Kidney epithelial cell (primary cell): ENCODE measurements at regions not wholly inside any gene's neighbourhood (a gene's known extent, or its start where the extent isn't known, plus 50 kb on each side); places are given as distances from the start of the nearest gene placed in this dataset.

Experiments
- DNase-seq: peaks from one replicate; pipeline ENCODE4 v3.0.0-alpha.2; 2010; ENCODE audit warnings: low read depth
- H3K27me3 ChIP-seq: 2 replicates; pipeline ENCODE4 v1.6.0; 2011; ENCODE audit warnings: low read length; ENCODE audit not compliant: control insufficient read depth, insufficient read depth
- H3K36me3 ChIP-seq: 2 replicates; pipeline ENCODE4 v1.5.1; 2011; ENCODE audit warnings: low read length; ENCODE audit not compliant: control insufficient read depth, insufficient read depth
- H3K4me3 ChIP-seq: 2 replicates; pipeline ENCODE4 v1.5.1; 2011; ENCODE audit warnings: low read depth, mild to moderate bottlenecking, control low read depth, low read length
- TF ChIP-seq, protein P1 (sequence below): IDR thresholded peaks from 2 replicates; pipeline ENCODE4 v1.5.1; 2011; ENCODE audit warnings: mild to moderate bottlenecking, moderate library complexity, low read length, control low read depth, inconsistent platforms; ENCODE audit not compliant: insufficient read depth, poor library complexity, severe bottlenecking

DNA sequence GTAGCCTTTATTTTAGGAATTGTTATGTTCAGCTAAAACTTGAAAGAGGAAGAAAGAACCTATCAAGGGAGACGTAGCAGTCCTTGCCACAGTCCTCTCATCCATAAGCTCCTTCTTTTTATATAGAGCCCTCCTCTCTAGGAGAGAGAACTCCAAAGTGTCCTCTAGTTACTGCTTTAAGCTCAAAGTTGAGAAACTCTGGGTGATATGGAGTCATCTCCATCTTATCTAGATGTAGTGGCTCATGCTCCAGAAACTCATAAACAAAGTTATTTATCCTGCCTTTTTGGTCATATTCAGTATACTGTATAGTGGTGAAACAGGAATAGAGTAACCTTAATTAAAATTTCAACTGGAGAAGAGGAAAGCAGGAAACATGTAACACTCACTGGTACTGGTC is 90.4 kb upstream of the ATF7IP start:
- TF ChIP-seq, protein P1, sequence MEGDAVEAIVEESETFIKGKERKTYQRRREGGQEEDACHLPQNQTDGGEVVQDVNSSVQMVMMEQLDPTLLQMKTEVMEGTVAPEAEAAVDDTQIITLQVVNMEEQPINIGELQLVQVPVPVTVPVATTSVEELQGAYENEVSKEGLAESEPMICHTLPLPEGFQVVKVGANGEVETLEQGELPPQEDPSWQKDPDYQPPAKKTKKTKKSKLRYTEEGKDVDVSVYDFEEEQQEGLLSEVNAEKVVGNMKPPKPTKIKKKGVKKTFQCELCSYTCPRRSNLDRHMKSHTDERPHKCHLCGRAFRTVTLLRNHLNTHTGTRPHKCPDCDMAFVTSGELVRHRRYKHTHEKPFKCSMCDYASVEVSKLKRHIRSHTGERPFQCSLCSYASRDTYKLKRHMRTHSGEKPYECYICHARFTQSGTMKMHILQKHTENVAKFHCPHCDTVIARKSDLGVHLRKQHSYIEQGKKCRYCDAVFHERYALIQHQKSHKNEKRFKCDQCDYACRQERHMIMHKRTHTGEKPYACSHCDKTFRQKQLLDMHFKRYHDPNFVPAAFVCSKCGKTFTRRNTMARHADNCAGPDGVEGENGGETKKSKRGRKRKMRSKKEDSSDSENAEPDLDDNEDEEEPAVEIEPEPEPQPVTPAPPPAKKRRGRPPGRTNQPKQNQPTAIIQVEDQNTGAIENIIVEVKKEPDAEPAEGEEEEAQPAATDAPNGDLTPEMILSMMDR: no peak
- H3K27me3 ChIP-seq: no peaks in the 10 kb centered on the region
- no peak for DNase-seq
- H3K36me3 ChIP-seq: no peaks in the 10 kb centered on the region
- no peak overlapping the region for H3K4me3 ChIP-seq

DNA sequence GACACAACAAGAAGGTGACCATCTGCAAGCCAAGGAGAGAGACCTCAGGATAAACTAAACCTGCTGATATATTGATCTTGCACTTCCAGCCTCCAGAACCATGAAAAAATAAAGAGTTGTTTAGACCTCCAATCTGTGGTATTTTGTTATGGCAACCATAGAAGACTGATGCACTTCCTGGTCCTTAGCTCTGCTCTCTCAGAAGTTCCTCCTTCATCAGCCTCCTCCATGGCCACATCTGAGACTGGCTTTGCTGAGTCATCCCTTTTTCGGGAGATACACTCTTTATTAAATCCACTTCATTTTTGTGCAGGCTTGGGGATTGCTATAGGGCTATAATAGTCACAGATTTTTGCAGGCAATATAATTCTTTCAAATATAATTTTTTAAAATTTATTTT is 89.6 kb upstream of the ATF7IP start:
- H3K36me3 ChIP-seq: no peaks in the 10 kb centered on the region

DNA sequence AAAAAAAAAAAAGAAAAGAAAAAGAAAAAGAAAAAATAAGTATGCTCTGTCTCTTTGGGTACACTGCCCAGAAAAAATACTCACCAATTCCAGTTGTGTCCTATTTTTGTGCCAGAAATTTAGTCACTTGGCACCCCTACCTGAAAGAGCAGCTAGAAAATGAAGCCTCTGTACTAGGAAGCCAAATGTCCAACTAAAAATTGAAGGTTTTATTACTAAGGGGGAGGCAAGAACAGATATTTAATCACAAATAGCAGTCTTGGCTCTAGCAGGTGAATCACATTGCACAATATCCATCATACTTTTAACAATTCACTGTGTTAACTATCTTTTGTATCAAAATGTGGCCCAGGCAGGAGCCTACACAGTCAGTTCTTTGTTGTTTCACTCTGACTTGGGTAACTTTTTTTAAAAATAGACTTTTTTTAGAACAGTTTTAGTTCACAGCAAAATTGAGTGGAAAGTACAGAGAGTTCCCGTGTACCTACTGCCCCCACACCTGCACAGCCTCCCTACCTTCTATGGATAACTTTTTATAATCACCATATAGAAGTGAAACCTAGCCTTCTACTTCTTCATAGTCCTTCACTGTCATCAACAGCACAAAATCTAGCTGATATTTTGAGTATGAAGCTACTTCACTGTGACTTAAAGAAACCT is 87.1 kb upstream of the ATF7IP start:
- H3K36me3 ChIP-seq: no peaks in the 10 kb centered on the region
- H3K27me3 ChIP-seq: no peaks in the 10 kb centered on the region
- TF ChIP-seq, protein P1: no peak
- no peak for DNase-seq
- no peak overlapping the region for H3K4me3 ChIP-seq

More for the DNA sequence above, 89.6 kb upstream of the ATF7IP start:
- TF ChIP-seq, protein P1: no peak
- Histone ChIP-seq H3K27me3 (no peaks in the 10 kb centered on the region), H3K4me3 (no peak overlapping the region)
- no peak for DNase-seq

DNA sequence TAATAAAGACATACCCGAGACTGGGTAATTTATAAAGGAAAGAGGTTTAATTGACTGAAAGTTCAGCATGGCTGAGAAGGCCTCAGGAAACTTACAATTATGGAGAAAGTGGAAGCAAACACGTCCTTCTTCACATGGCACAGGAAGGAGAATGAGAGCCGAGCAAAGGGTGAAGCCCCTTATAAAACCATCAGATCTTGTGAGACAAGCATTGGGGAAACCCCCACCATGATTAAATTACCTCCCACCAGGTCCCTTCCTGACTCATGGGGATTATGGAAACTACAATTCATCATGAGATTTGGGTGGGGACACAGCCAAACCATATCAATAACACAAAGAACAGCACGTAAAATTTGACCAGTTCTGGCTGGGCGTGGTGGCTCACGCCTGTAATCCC is 85.6 kb upstream of the ATF7IP start:
- Histone ChIP-seq H3K27me3 (no peaks in the 10 kb centered on the region), H3K36me3 (no peaks in the 10 kb centered on the region), H3K4me3 (no peak overlapping the region)
- TF ChIP-seq, protein P1: no peak
- DNase-seq: no peak

DNA sequence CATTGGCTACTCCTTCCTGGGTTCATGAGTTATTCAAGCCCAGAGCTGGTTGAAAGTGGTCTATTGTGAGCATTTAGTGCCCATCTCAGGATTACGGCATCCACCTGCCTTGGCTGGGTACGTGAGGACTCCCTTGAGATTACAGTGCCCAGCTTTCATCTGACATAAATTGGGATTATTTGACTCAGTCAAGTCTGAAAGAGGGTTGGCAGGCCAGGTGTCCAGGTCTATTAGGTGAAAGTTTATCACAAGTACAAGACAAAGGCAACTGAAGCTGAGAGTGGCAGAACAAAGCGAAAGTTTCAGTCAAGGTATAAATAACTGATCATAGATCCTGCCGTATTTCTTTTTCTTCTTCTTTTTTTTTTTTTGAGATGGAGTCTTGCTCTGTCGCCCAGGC is 84.6 kb upstream of the ATF7IP start:
- no peak overlapping the region for H3K4me3 ChIP-seq
- no peaks in the 10 kb centered on the region for H3K27me3 ChIP-seq
- TF ChIP-seq, protein P1: no peak
- DNase-seq: no peak
- no peaks in the 10 kb centered on the region for H3K36me3 ChIP-seq

DNA sequence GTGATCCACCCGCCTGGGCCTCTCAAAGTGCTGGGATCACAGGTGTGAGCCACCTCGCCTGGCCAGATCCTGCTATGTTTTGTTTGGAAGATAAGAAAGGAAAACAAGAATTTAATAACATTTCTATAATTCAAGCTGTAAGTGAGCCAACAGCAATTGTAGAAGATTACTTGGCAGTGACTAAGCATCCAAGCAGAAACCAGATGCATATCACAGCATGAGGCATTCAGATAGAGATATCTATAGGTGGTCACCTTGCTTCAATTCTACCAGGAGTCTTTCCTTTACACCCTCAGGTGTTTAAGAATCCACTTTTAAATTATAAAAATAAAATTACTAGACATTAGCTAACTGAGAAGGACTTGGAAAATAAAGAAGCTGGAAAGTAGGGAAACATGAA is 83.9 kb upstream of the ATF7IP start:
- Histone ChIP-seq H3K27me3 (no peaks in the 10 kb centered on the region), H3K36me3 (no peaks in the 10 kb centered on the region), H3K4me3 (no peak overlapping the region)
- DNase-seq: no peak
- TF ChIP-seq, protein P1: no peak
